ENCODE measurements at regions not wholly inside any gene's neighbourhood (a gene's known extent, or its start where the extent isn't known, plus 50 kb on each side); places are given as distances from the start of the nearest gene placed in this dataset.

- TF ChIP-seq TAF1 (IDR thresholded peaks at IDR 0.05; ENCODE audit: low read depth, low read length) (no peak), SPI1 (IDR thresholded peaks at IDR 0.05; ENCODE audit: low read depth, low read length) (no peak), POLR2AphosphoS5 (IDR thresholded peaks at IDR 0.05; ENCODE audit: low read depth, low read length) (no peak), PAX5 (IDR thresholded peaks at IDR 0.05; ENCODE audit: insufficient read depth, low read length, severe bottlenecking) (no peak), POLR2A (IDR thresholded peaks at IDR 0.05; ENCODE audit: low read depth, low read length) (no peak), POU2F2 (IDR thresholded peaks at IDR 0.05; ENCODE audit: low read depth, low read length) (no peak)
Observed at GRCh38 chr1:29640428-29640785, 404.1 kb downstream of the PTPRU start.
